ENCODE measurements at regions not wholly inside any gene's neighbourhood (a gene's known extent, or its start where the extent isn't known, plus 50 kb on each side); places are given as distances from the start of the nearest gene placed in this dataset.
A peak's percentile ranks its signal among the peaks of the same experiment; 100 is the strongest.

- no peak for ATAC-seq (ENCODE audit: low read depth in 2 of 2)
These were observed 93.6 kb upstream of the CPEB2 start for GRCh38 chr4:14908635-14909034.

GRCh38 chr4:14910411-14910810 is 91.9 kb upstream of the CPEB2 start:
- peaks cover 0 to 5% (median 0%) of the 10 kb centered on the region in 7 donors for H3K9me3 Mint-ChIP-seq
- H3K4me3 Mint-ChIP-seq: no peak overlapping the region
- no peak overlapping the region for H3K27ac Mint-ChIP-seq
- Histone ChIP-seq H3K4me3 (ENCODE audit: low read depth, low read length) (no peak overlapping the region), H3K36me3 (ENCODE audit: control insufficient read depth, insufficient read depth, low read length) (no peaks in the 10 kb centered on the region), H3K27me3 (ENCODE audit: control insufficient read depth, insufficient read depth, low read length) (peaks cover 3% of the 10 kb centered on the region), H3K4me1 (ENCODE audit: control insufficient read depth, insufficient read depth, low read length, poor library complexity, severe bottlenecking) (no peaks in the 10 kb centered on the region), H3K9me3 (ENCODE audit: control insufficient read depth in 2 of 2, low read length in 2 of 2) (no peaks in the 10 kb centered on the region), H3K27ac (ENCODE audit: insufficient read depth, low read length, poor library complexity, severe bottlenecking) (no peak overlapping the region)
- H3K4me1 Mint-ChIP-seq: no peaks in the 10 kb centered on the region
- H3K36me3 Mint-ChIP-seq: no peaks in the 10 kb centered on the region
- no peak for ATAC-seq (ENCODE audit: low read depth in 2 of 2)
- H3K27me3 Mint-ChIP-seq: peaks cover 4% of the 10 kb centered on the region
- no peak for DNase-seq

More at GRCh38 chr4:14908635-14909034, 93.6 kb upstream of the CPEB2 start:
- Histone ChIP-seq H3K9me3 (ENCODE audit: control insufficient read depth in 2 of 2, low read length in 2 of 2) (no peaks in the 10 kb centered on the region), H3K4me1 (ENCODE audit: control insufficient read depth, insufficient read depth, low read length, poor library complexity, severe bottlenecking) (no peaks in the 10 kb centered on the region), H3K4me3 (ENCODE audit: low read depth, low read length) (no peak overlapping the region), H3K27ac (ENCODE audit: insufficient read depth, low read length, poor library complexity, severe bottlenecking) (no peak overlapping the region), H3K36me3 (ENCODE audit: control insufficient read depth, insufficient read depth, low read length) (no peaks in the 10 kb centered on the region), H3K27me3 (ENCODE audit: control insufficient read depth, insufficient read depth, low read length) (peaks cover 3% of the 10 kb centered on the region)
- Mint-ChIP-seq H3K36me3 (no peaks in the 10 kb centered on the region), H3K4me1 (no peaks in the 10 kb centered on the region), H3K27me3 (no peaks in the 10 kb centered on the region), H3K9me3 (peaks cover 0 to 5% (median 0%) of the 10 kb centered on the region in 7 donors), H3K4me3 (no peak overlapping the region), H3K27ac (no peak overlapping the region)
- DNase-seq: no peak

GRCh38 chr4:14912426-14912825 is 89.9 kb upstream of the CPEB2 start:
- ATAC-seq (ENCODE audit: low read depth in 2 of 2) (no peak), DNase-seq (no peak)
- H3K9me3 Mint-ChIP-seq: peaks cover 0 to 6% (median 0%) of the 10 kb centered on the region in 7 donors
- H3K36me3 Mint-ChIP-seq: no peaks in the 10 kb centered on the region
- no peaks in the 10 kb centered on the region for H3K4me1 ChIP-seq (ENCODE audit: control insufficient read depth, insufficient read depth, low read length, poor library complexity, severe bottlenecking)
- peaks cover 4% of the 10 kb centered on the region for H3K27me3 Mint-ChIP-seq
- no peak overlapping the region for H3K27ac Mint-ChIP-seq
- H3K4me3 ChIP-seq (ENCODE audit: low read depth, low read length): no peak overlapping the region
- H3K4me1 Mint-ChIP-seq: no peaks in the 10 kb centered on the region
- no peak overlapping the region for H3K4me3 Mint-ChIP-seq
- no peaks in the 10 kb centered on the region for H3K9me3 ChIP-seq (ENCODE audit: control insufficient read depth in 2 of 2, low read length in 2 of 2)
- peaks cover 3% of the 10 kb centered on the region for H3K27me3 ChIP-seq (ENCODE audit: control insufficient read depth, insufficient read depth, low read length)
- no peak overlapping the region for H3K27ac ChIP-seq (ENCODE audit: insufficient read depth, low read length, poor library complexity, severe bottlenecking)
- H3K36me3 ChIP-seq (ENCODE audit: control insufficient read depth, insufficient read depth, low read length): no peaks in the 10 kb centered on the region

DNA sequence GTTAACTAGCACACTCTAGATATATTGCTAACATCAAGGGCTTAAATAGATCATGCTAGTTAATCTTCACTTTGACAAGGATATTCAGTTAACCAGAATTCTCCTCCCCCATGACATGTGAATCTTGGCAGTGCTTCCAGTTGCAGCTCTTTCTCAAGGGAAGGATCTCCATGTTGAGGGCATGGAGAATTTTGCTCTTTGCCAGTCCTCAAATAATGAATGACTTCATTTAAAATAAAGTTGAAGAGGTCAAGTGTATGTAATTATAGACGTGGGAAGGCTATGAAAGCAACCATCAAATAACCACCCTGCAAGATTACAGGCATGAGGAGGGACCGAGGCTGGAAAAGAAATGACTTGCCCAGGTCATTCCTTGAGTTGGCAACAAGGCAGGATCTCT is 87.3 kb upstream of the CPEB2 start:
- Mint-ChIP-seq H3K4me1 (no peaks in the 10 kb centered on the region), H3K9me3 (peaks cover 0 to 5% (median 0%) of the 10 kb centered on the region in 7 donors), H3K27me3 (peaks cover 4% of the 10 kb centered on the region), H3K4me3 (peak overlapping the region in 1 of 4 donors; percentile 34), H3K36me3 (no peaks in the 10 kb centered on the region), H3K27ac (no peak overlapping the region)
- ATAC-seq (ENCODE audit: low read depth in 2 of 2): no peak
- no peak overlapping the region for H3K4me3 ChIP-seq (ENCODE audit: low read depth, low read length)
- no peaks in the 10 kb centered on the region for H3K27me3 ChIP-seq (ENCODE audit: control insufficient read depth, insufficient read depth, low read length)
- no peak for DNase-seq
- no peak overlapping the region for H3K27ac ChIP-seq (ENCODE audit: insufficient read depth, low read length, poor library complexity, severe bottlenecking)
- no peaks in the 10 kb centered on the region for H3K9me3 ChIP-seq (ENCODE audit: control insufficient read depth in 2 of 2, low read length in 2 of 2)
- H3K36me3 ChIP-seq (ENCODE audit: control insufficient read depth, insufficient read depth, low read length): no peaks in the 10 kb centered on the region
- no peaks in the 10 kb centered on the region for H3K4me1 ChIP-seq (ENCODE audit: control insufficient read depth, insufficient read depth, low read length, poor library complexity, severe bottlenecking)

- Histone ChIP-seq H3K36me3 (ENCODE audit: control insufficient read depth, insufficient read depth, low read length) (no peaks in the 10 kb centered on the region), H3K27ac (ENCODE audit: insufficient read depth, low read length, poor library complexity, severe bottlenecking) (no peak overlapping the region), H3K9me3 (ENCODE audit: control insufficient read depth in 2 of 2, low read length in 2 of 2) (no peaks in the 10 kb centered on the region), H3K4me3 (ENCODE audit: low read depth, low read length) (no peak overlapping the region), H3K4me1 (ENCODE audit: control insufficient read depth, insufficient read depth, low read length, poor library complexity, severe bottlenecking) (no peaks in the 10 kb centered on the region), H3K27me3 (ENCODE audit: control insufficient read depth, insufficient read depth, low read length) (no peaks in the 10 kb centered on the region)
- DNase-seq (no peak), ATAC-seq (ENCODE audit: low read depth in 2 of 2) (no peak)
- H3K4me3 Mint-ChIP-seq: no peak overlapping the region
- peaks cover 0 to 2% (median 0%) of the 10 kb centered on the region in 7 donors for H3K9me3 Mint-ChIP-seq
- H3K4me1 Mint-ChIP-seq: no peaks in the 10 kb centered on the region
- H3K27me3 Mint-ChIP-seq: peaks cover 4% of the 10 kb centered on the region
- H3K27ac Mint-ChIP-seq: no peak overlapping the region
- no peaks in the 10 kb centered on the region for H3K36me3 Mint-ChIP-seq
These were observed 85.6 kb upstream of the CPEB2 start for GRCh38 chr4:14916554-14917297.

DNA sequence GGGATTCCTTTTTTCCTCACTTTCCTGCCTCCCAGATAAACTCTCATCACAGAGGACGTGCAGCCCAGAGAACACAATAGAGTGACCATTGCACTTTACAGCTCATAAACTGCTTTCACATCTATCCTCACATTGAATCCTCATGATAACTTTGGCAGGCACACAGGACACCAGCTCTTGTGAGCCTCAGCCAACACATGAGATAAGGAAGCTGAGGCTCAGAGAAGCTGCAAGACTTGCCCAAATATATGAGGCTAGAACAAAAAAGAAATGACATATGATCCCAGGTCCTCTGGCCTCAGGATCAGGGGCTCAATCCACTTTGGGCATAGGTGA is 85.0 kb upstream of the CPEB2 start:
- no peaks in the 10 kb centered on the region for H3K27me3 ChIP-seq (ENCODE audit: control insufficient read depth, insufficient read depth, low read length)
- Mint-ChIP-seq H3K4me1 (no peaks in the 10 kb centered on the region), H3K4me3 (no peak overlapping the region), H3K9me3 (peaks cover 0 to 2% (median 0%) of the 10 kb centered on the region in 7 donors), H3K27me3 (peaks cover 4% of the 10 kb centered on the region), H3K27ac (no peak overlapping the region), H3K36me3 (no peaks in the 10 kb centered on the region)
- no peaks in the 10 kb centered on the region for H3K9me3 ChIP-seq (ENCODE audit: control insufficient read depth in 2 of 2, low read length in 2 of 2)
- H3K4me1 ChIP-seq (ENCODE audit: control insufficient read depth, insufficient read depth, low read length, poor library complexity, severe bottlenecking): no peaks in the 10 kb centered on the region
- no peak for ATAC-seq (ENCODE audit: low read depth in 2 of 2)
- DNase-seq: no peak
- H3K4me3 ChIP-seq (ENCODE audit: low read depth, low read length): no peak overlapping the region
- no peak overlapping the region for H3K27ac ChIP-seq (ENCODE audit: insufficient read depth, low read length, poor library complexity, severe bottlenecking)
- no peaks in the 10 kb centered on the region for H3K36me3 ChIP-seq (ENCODE audit: control insufficient read depth, insufficient read depth, low read length)

- Mint-ChIP-seq H3K9me3 (peaks cover 0 to 2% (median 0%) of the 10 kb centered on the region in 7 donors), H3K27ac (no peak overlapping the region)
These were observed 83.9 kb upstream of the CPEB2 start for GRCh38 chr4:14918336-14918735.

GRCh38 chr4:14919785-14920184 is 82.5 kb upstream of the CPEB2 start:
- Mint-ChIP-seq H3K36me3 (no peaks in the 10 kb centered on the region), H3K4me1 (no peaks in the 10 kb centered on the region), H3K27ac (no peak overlapping the region), H3K4me3 (no peak overlapping the region), H3K27me3 (peaks cover 4% of the 10 kb centered on the region), H3K9me3 (peaks cover 0 to 2% (median 0%) of the 10 kb centered on the region in 7 donors)
- no peak overlapping the region for H3K4me3 ChIP-seq (ENCODE audit: low read depth, low read length)
- ATAC-seq (ENCODE audit: low read depth in 2 of 2): no peak
- H3K9me3 ChIP-seq (ENCODE audit: control insufficient read depth in 2 of 2, low read length in 2 of 2): no peaks in the 10 kb centered on the region
- H3K4me1 ChIP-seq (ENCODE audit: control insufficient read depth, insufficient read depth, low read length, poor library complexity, severe bottlenecking): no peaks in the 10 kb centered on the region
- H3K27me3 ChIP-seq (ENCODE audit: control insufficient read depth, insufficient read depth, low read length): no peaks in the 10 kb centered on the region
- H3K27ac ChIP-seq (ENCODE audit: insufficient read depth, low read length, poor library complexity, severe bottlenecking): no peak overlapping the region
- no peaks in the 10 kb centered on the region for H3K36me3 ChIP-seq (ENCODE audit: control insufficient read depth, insufficient read depth, low read length)
- DNase-seq: no peak

More at GRCh38 chr4:14918336-14918735, 83.9 kb upstream of the CPEB2 start:
- DNase-seq (no peak), ATAC-seq (ENCODE audit: low read depth in 2 of 2) (no peak)
- H3K36me3 ChIP-seq (ENCODE audit: control insufficient read depth, insufficient read depth, low read length): no peaks in the 10 kb centered on the region
- no peaks in the 10 kb centered on the region for H3K4me1 Mint-ChIP-seq
- no peaks in the 10 kb centered on the region for H3K9me3 ChIP-seq (ENCODE audit: control insufficient read depth in 2 of 2, low read length in 2 of 2)
- no peak overlapping the region for H3K27ac ChIP-seq (ENCODE audit: insufficient read depth, low read length, poor library complexity, severe bottlenecking)
- no peak overlapping the region for H3K4me3 ChIP-seq (ENCODE audit: low read depth, low read length)
- no peaks in the 10 kb centered on the region for H3K4me1 ChIP-seq (ENCODE audit: control insufficient read depth, insufficient read depth, low read length, poor library complexity, severe bottlenecking)
- no peak overlapping the region for H3K4me3 Mint-ChIP-seq
- H3K27me3 ChIP-seq (ENCODE audit: control insufficient read depth, insufficient read depth, low read length): no peaks in the 10 kb centered on the region
- peaks cover 4% of the 10 kb centered on the region for H3K27me3 Mint-ChIP-seq
- H3K36me3 Mint-ChIP-seq: no peaks in the 10 kb centered on the region

Measured in CD4-positive, CD25-positive, alpha-beta regulatory T cell (primary cell).